HEK293 (cell line): ENCODE measurements at regions not wholly inside any gene's neighbourhood (a gene's known extent, or its start where the extent isn't known, plus 50 kb on each side); places are given as distances from the start of the nearest gene placed in this dataset.

Experiments
- CTCF ChIA-PET: fragments of 350-600 bp; formaldehyde crosslinking; extraction: SDS; loops from one replicate; lab custom pipeline; 2021; ENCODE audit warnings: antibody characterized with exemption; lab: Yijun Ruan, JAX
- POLR2A ChIA-PET: fragments of 300-600 bp; formaldehyde crosslinking; extraction: SDS; loops from one replicate; lab custom pipeline; 2020; ENCODE audit warnings: antibody characterized with exemption, inconsistent platforms; lab: Yijun Ruan, JAX
- H3K27ac ChIP-seq: fragments of 200-500 bp; sonication (Bioruptor generic); 2 replicates; pipeline ENCODE4 v1.5.1; 2014; ENCODE audit warnings: low read depth, low read length, control low read depth, inconsistent platforms; ENCODE audit errors: extremely low read depth
- H3K36me3 ChIP-seq, 2 experiments: fragments of 200-500 bp in 1 of 2; sonication (Bioruptor generic) in 1 of 2; 1 replicate in 1 of 2; 2 replicates in 1 of 2; pipeline ENCODE4 v1.5.1; 2014 to 2017; ENCODE audit warnings: inconsistent platforms in 2 of 2, low read length in 2 of 2; ENCODE audit not compliant: control insufficient read depth in 2 of 2, insufficient read depth in 1 of 2
- H3K4me1 ChIP-seq: fragments of 200-500 bp; sonication (Bioruptor generic); 2 replicates; pipeline ENCODE4 v1.5.1; 2014; ENCODE audit warnings: mild to moderate bottlenecking, low read length, inconsistent platforms; ENCODE audit not compliant: control insufficient read depth, insufficient read depth
- H3K4me3 ChIP-seq: 2 replicates; pipeline ENCODE4 v1.5.1; 2011; ENCODE audit warnings: low read depth, mild to moderate bottlenecking, control low read depth, low read length, moderate library complexity
- H3K9me3 ChIP-seq: fragments of 200-500 bp; sonication (Bioruptor generic); 2 replicates; pipeline ENCODE4 v1.5.1; 2014; ENCODE audit warnings: low read depth, low read length, inconsistent platforms; ENCODE audit not compliant: control insufficient read depth, insufficient read depth
- BCL11A ChIP-seq: fragments of 450-650 bp; formaldehyde crosslinking; IDR thresholded peaks from 2 replicates; pipeline ENCODE4 v1.5.1; 2016; ENCODE audit warnings: low read depth, missing biosample characterization, missing genetic modification characterization
- GFI1B ChIP-seq: fragments of 450-650 bp; formaldehyde crosslinking; IDR thresholded peaks from 2 replicates; pipeline ENCODE4 v1.5.1; 2016; ENCODE audit warnings: missing biosample characterization, missing genetic modification characterization
- IKZF3 ChIP-seq: fragments of 450-650 bp; IDR thresholded peaks from 2 replicates; pipeline ENCODE4 v1.5.0; 2018; ENCODE audit warnings: missing biosample characterization, mild to moderate bottlenecking, missing genetic modification characterization, moderate library complexity
- PRDM1 ChIP-seq: fragments of 450-650 bp; formaldehyde crosslinking; IDR thresholded peaks from 2 replicates; pipeline ENCODE4; 2016; ENCODE audit warnings: missing biosample characterization, missing genetic modification characterization
- ZBTB6 ChIP-seq: fragments of 450-650 bp; formaldehyde crosslinking; IDR thresholded peaks from 2 replicates; pipeline ENCODE4 v1.5.1; 2017; ENCODE audit warnings: missing biosample characterization, missing genetic modification characterization
- ZBTB8A ChIP-seq: fragments of 450-650 bp; formaldehyde crosslinking; IDR thresholded peaks from 2 replicates; pipeline ENCODE4 v1.5.1; 2016; ENCODE audit warnings: missing biosample characterization, missing genetic modification characterization
- ZNF133 ChIP-seq: fragments of 450-650 bp; formaldehyde crosslinking; IDR thresholded peaks from 2 replicates; pipeline ENCODE4 v1.5.1; 2016; ENCODE audit warnings: missing biosample characterization, missing genetic modification characterization
- ZNF155 ChIP-seq: fragments of 450-650 bp; formaldehyde crosslinking; IDR thresholded peaks from 2 replicates; pipeline ENCODE4 v1.5.1; 2016; ENCODE audit warnings: missing biosample characterization, missing genetic modification characterization
- ZNF16 ChIP-seq: fragments of 450-650 bp; formaldehyde crosslinking; IDR thresholded peaks from 2 replicates; pipeline ENCODE4 v1.5.1; 2016; ENCODE audit warnings: low read depth, missing biosample characterization, missing genetic modification characterization
- ZNF169 ChIP-seq: fragments of 450-650 bp; formaldehyde crosslinking; IDR thresholded peaks from 2 replicates; pipeline ENCODE4 v1.5.1; 2016; ENCODE audit warnings: missing biosample characterization, missing genetic modification characterization
- ZNF202 ChIP-seq: fragments of 450-650 bp; formaldehyde crosslinking; IDR thresholded peaks from 2 replicates; pipeline ENCODE4 v1.5.1; 2016; ENCODE audit warnings: missing biosample characterization, missing genetic modification characterization, borderline replicate concordance
- ZNF362 ChIP-seq: fragments of 450-650 bp; formaldehyde crosslinking; IDR thresholded peaks from 2 replicates; pipeline ENCODE4 v1.5.1; 2016; ENCODE audit warnings: missing biosample characterization, missing genetic modification characterization
- ZNF37A ChIP-seq: fragments of 450-650 bp; IDR thresholded peaks from 2 replicates; pipeline ENCODE4 v1.5.1; 2018; ENCODE audit warnings: missing biosample characterization, missing genetic modification characterization
- ZNF510 ChIP-seq: fragments of 450-650 bp; formaldehyde crosslinking; IDR thresholded peaks from 2 replicates; pipeline ENCODE4 v1.5.1; 2018; ENCODE audit warnings: mild to moderate bottlenecking, missing genetic modification characterization, missing biosample characterization; ENCODE audit not compliant: insufficient replicate concordance
- ZNF596 ChIP-seq: fragments of 450-650 bp; IDR thresholded peaks from 2 replicates; pipeline ENCODE4 v1.5.0; 2018; ENCODE audit warnings: missing biosample characterization, mild to moderate bottlenecking, missing genetic modification characterization, moderate library complexity
- ZNF600 ChIP-seq: fragments of 450-650 bp; formaldehyde crosslinking; IDR thresholded peaks from 2 replicates; pipeline ENCODE4 v1.5.1; 2016; ENCODE audit warnings: missing biosample characterization, missing genetic modification characterization
- ZNF704 ChIP-seq: fragments of 450-650 bp; formaldehyde crosslinking; IDR thresholded peaks from 2 replicates; pipeline ENCODE4 v1.5.1; 2016; ENCODE audit warnings: missing biosample characterization, missing genetic modification characterization
- ZNF707 ChIP-seq: fragments of 450-650 bp; formaldehyde crosslinking; IDR thresholded peaks from 2 replicates; pipeline ENCODE4 v1.5.1; 2016; ENCODE audit warnings: missing biosample characterization, missing genetic modification characterization
- ZSCAN30 ChIP-seq: fragments of 450-650 bp; IDR thresholded peaks from 2 replicates; pipeline ENCODE4 v1.5.1; 2018; ENCODE audit warnings: missing biosample characterization, mild to moderate bottlenecking, missing genetic modification characterization, moderate library complexity
- TF ChIP-seq, protein P1 (sequence below): fragments of 450-650 bp; formaldehyde crosslinking; IDR thresholded peaks from 2 replicates; pipeline ENCODE4 v1.5.1; 2016; ENCODE audit warnings: missing biosample characterization, missing genetic modification characterization
- TF ChIP-seq, protein P2 (sequence below): fragments of 450-650 bp; formaldehyde crosslinking; IDR thresholded peaks from 2 replicates; pipeline ENCODE4 v1.5.1; 2016; ENCODE audit warnings: missing biosample characterization, missing genetic modification characterization

DNA sequence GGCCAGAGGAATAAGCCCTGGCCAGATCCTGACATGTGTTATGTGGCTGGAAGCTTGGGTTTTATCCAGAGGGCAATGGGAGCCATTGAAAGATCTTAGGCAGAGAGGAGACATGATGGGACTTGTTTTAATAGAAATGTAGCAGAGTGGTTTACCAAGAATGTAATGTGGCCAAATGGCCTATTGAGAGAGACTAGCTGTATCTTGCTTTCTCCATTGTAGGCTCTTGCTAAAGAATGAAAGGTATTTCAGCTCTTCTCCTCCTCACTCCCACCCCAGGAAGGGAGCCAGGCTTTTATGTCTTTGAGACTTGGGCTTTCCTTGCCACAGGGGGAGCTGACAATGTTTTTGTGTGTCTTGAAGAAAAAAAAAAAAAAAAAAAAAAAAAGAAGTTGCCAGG lies 82.3 kb downstream of the TRIM29 start:
- TF ChIP-seq IKZF3 (tag by site-specific recombination): no peak
- no peak for TF ChIP-seq ZNF133 (tag by site-specific recombination)
- no peak for TF ChIP-seq ZNF155 (tag by site-specific recombination)
- no peak for TF ChIP-seq ZNF704 (tag by site-specific recombination)
- no peak for TF ChIP-seq ZNF202 (tag by site-specific recombination)
- no peak for TF ChIP-seq ZBTB8A (tag by site-specific recombination)
- TF ChIP-seq ZSCAN30 (tag by site-specific recombination): no peak
- TF ChIP-seq ZNF510 (tag by site-specific recombination): no peak
- no peak for TF ChIP-seq GFI1B (tag by site-specific recombination)
- no peak for TF ChIP-seq PRDM1
- TF ChIP-seq ZNF37A: no peak
- TF ChIP-seq, protein P1, sequence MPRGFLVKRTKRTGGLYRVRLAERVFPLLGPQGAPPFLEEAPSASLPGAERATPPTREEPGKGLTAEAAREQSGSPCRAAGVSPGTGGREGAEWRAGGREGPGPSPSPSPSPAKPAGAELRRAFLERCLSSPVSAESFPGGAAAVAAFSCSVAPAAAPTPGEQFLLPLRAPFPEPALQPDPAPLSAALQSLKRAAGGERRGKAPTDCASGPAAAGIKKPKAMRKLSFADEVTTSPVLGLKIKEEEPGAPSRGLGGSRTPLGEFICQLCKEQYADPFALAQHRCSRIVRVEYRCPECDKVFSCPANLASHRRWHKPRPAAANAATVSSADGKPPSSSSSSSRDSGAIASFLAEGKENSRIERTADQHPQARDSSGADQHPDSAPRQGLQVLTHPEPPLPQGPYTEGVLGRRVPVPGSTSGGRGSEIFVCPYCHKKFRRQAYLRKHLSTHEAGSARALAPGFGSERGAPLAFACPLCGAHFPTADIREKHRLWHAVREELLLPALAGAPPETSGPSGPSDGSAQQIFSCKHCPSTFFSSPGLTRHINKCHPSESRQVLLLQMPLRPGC (tag by site-specific recombination): no peak
- no peak for TF ChIP-seq ZNF596 (tag by site-specific recombination)
- POLR2A ChIA-PET: no interaction called here
- no peaks in the 10 kb centered on the region for H3K4me1 ChIP-seq
- H3K36me3 ChIP-seq: no peaks in the 10 kb centered on the region
- no peaks in the 10 kb centered on the region for H3K9me3 ChIP-seq
- H3K27ac ChIP-seq: no peak overlapping the region
- CTCF ChIA-PET: interaction anchor here (0.6 to 0.7 kb wide), 2 partner anchors 66 to 574 kb away, joined by 3 read pairs; no protein-coding TSS in a partner anchor
- no peak overlapping the region for H3K4me3 ChIP-seq

GRCh38 chr11:120054753-120055045 lies 83.2 kb downstream of the TRIM29 start:
- TF ChIP-seq ZNF16 (tag by site-specific recombination) (no peak), ZNF600 (tag by site-specific recombination) (no peak), ZNF707 (tag by site-specific recombination) (no peak), ZNF155 (tag by site-specific recombination) (no peak), BCL11A (tag by site-specific recombination) (no peak)
- TF ChIP-seq, protein P2, sequence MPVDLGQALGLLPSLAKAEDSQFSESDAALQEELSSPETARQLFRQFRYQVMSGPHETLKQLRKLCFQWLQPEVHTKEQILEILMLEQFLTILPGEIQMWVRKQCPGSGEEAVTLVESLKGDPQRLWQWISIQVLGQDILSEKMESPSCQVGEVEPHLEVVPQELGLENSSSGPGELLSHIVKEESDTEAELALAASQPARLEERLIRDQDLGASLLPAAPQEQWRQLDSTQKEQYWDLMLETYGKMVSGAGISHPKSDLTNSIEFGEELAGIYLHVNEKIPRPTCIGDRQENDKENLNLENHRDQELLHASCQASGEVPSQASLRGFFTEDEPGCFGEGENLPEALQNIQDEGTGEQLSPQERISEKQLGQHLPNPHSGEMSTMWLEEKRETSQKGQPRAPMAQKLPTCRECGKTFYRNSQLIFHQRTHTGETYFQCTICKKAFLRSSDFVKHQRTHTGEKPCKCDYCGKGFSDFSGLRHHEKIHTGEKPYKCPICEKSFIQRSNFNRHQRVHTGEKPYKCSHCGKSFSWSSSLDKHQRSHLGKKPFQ: no peak
- no peak overlapping the region for H3K4me3 ChIP-seq
- H3K4me1 ChIP-seq: no peaks in the 10 kb centered on the region
- no peak overlapping the region for H3K27ac ChIP-seq
- POLR2A ChIA-PET: no interaction called here
- CTCF ChIA-PET: no interaction called here
- H3K36me3 ChIP-seq: no peaks in the 10 kb centered on the region
- H3K9me3 ChIP-seq: no peaks in the 10 kb centered on the region

- Histone ChIP-seq H3K9me3 (no peaks in the 10 kb centered on the region), H3K36me3 (no peaks in the 10 kb centered on the region), H3K4me1 (no peaks in the 10 kb centered on the region), H3K4me3 (no peak overlapping the region), H3K27ac (no peak overlapping the region)
- CTCF ChIA-PET: no interaction called here
- POLR2A ChIA-PET: no interaction called here
- TF ChIP-seq ZBTB6 (tag by site-specific recombination): no peak
- no peak for TF ChIP-seq ZNF362 (tag by site-specific recombination)
- no peak for TF ChIP-seq ZNF169
Observed at GRCh38 chr11:120054016-120054752, 83.7 kb downstream of the TRIM29 start.
